GM19397 (cell line): ENCODE measurements at regions not wholly inside any gene's neighbourhood (a gene's known extent, or its start where the extent isn't known, plus 50 kb on each side); places are given as distances from the start of the nearest gene placed in this dataset.
"Not testable (repeated sequence)": the region's sequence is repeated elsewhere in the genome, so short reads cannot be mapped to it uniquely, and the experiment has no call there.

Experiments used
- ATAC-seq: cut with Tn5 transposase; IDR thresholded peaks from one replicate; pipeline ENCODE4 v1.9.1; 2021; ENCODE audit warnings: mild to moderate bottlenecking, moderate library complexity; ENCODE audit not compliant: unreplicated experiment

GRCh38 chr10:78096486-78096885 is 62.8 kb downstream of the RPS24 start:
- not testable (repeated sequence) for ATAC-seq

- not testable (repeated sequence) for ATAC-seq
Observed at GRCh38 chr10:78102593-78102992, 68.9 kb downstream of the RPS24 start.

- no peak for ATAC-seq
Observed at GRCh38 chr10:78109210-78109609, 75.5 kb downstream of the RPS24 start.

- ATAC-seq = no peak
Observed at GRCh38 chr10:78115135-78115853, 81.6 kb downstream of the RPS24 start.

GRCh38 chr10:78116361-78116760 is 82.7 kb downstream of the RPS24 start:
- no peak for ATAC-seq

GRCh38 chr10:78118591-78118990 is 84.9 kb downstream of the RPS24 start:
- ATAC-seq = no peak

GRCh38 chr10:78121801-78122200 is 88.1 kb downstream of the RPS24 start:
- no peak for ATAC-seq

GRCh38 chr10:78124167-78124566 is 90.5 kb downstream of the RPS24 start:
- ATAC-seq = no peak

- ATAC-seq = no peak
Observed at GRCh38 chr10:78129211-78129610, 95.5 kb downstream of the RPS24 start.

- no peak for ATAC-seq
Observed at GRCh38 chr10:78130966-78131710, 97.5 kb downstream of the RPS24 start.

- ATAC-seq = no peak
Observed at GRCh38 chr10:78134773-78135306, 101.2 kb downstream of the RPS24 start.

GRCh38 chr10:78137147-78137546 is 103.5 kb downstream of the RPS24 start:
- no peak for ATAC-seq

- ATAC-seq = no peak
Observed at GRCh38 chr10:78139341-78139740, 105.7 kb downstream of the RPS24 start.

GRCh38 chr10:78140066-78140630 is 106.5 kb downstream of the RPS24 start:
- no peak for ATAC-seq

GRCh38 chr10:78143576-78143975 is 109.9 kb downstream of the RPS24 start:
- ATAC-seq = no peak

GRCh38 chr10:78146200-78146599 is 112.5 kb downstream of the RPS24 start:
- ATAC-seq = no peak

GRCh38 chr10:78147202-78147601 is 113.5 kb downstream of the RPS24 start:
- no peak for ATAC-seq

GRCh38 chr10:78148216-78148960 is 114.7 kb downstream of the RPS24 start:
- ATAC-seq = no peak

- no peak for ATAC-seq
Observed at GRCh38 chr10:78148961-78149612, 115.4 kb downstream of the RPS24 start.

- no peak for ATAC-seq
Observed at GRCh38 chr10:78150756-78151155, 117.1 kb downstream of the RPS24 start.

- ATAC-seq = no peak
Observed at GRCh38 chr10:78155722-78156121, 122.1 kb downstream of the RPS24 start.
